Nephron (organoid): ENCODE measurements at regions not wholly inside any gene's neighbourhood (a gene's known extent, or its start where the extent isn't known, plus 50 kb on each side); places are given as distances from the start of the nearest gene placed in this dataset.
"Not testable (repeated sequence)": the region's sequence is repeated elsewhere in the genome, so short reads cannot be mapped to it uniquely, and the experiment has no call there.

Source experiments
- H3K27ac Mint-ChIP-seq, 3 experiments: 2 replicates each; pipeline ENCODE4 v1.8.0; 2020; ENCODE audit warnings: mixed read lengths in 3 of 3, mild to moderate bottlenecking in 2 of 3, moderate library complexity in 1 of 3
- H3K27me3 Mint-ChIP-seq: 2 replicates; pipeline ENCODE4 v1.8.0; 2021; ENCODE audit warnings: low read depth, mild to moderate bottlenecking, moderate library complexity, mixed read lengths
- H3K36me3 Mint-ChIP-seq: 2 replicates; pipeline ENCODE4 v1.8.0; 2020; ENCODE audit warnings: low read depth, mixed read lengths
- H3K4me1 Mint-ChIP-seq: 2 replicates; pipeline ENCODE4 v1.8.0; 2020; ENCODE audit warnings: mixed read lengths
- H3K4me3 Mint-ChIP-seq, 3 experiments: 2 replicates each; pipeline ENCODE4 v1.8.0; 2020; ENCODE audit warnings: mild to moderate bottlenecking in 3 of 3, mixed read lengths in 3 of 3, moderate library complexity in 2 of 3
- H3K9me3 Mint-ChIP-seq: 2 replicates; pipeline ENCODE4 v1.8.0; 2020; ENCODE audit warnings: mixed read lengths
- CTCF ChIP-seq, 3 experiments: fragments of 200-600 bp; sonication (generic); IDR thresholded peaks; one replicate each; pipeline ENCODE4 v1.5.0; 2021; ENCODE audit warnings: antibody characterized with exemption in 3 of 3; ENCODE audit not compliant: unreplicated experiment in 3 of 3

DNA sequence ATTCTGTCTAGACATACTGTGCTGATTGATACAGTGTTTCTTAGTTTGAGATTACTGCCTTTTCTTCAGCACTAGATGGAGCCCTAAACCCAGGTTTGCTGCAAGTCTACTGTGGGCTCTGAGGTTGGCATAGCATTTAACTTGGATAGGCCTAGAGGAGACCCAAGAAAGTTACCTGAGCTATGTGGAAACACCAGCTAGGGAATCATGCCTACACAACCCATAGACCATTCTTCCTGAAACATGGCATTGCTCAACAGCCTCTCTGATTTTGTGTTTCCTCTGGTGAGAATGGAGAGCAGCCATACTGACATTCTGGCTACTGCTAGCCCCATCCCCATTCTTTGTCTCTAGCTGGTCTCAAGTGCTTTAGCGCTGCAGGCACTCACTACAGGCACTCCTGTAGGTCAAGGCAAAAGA, 287.7 kb upstream of the PCDH18 start:
- Mint-ChIP-seq H3K4me3 (no peak overlapping the region), H3K4me1 (no peaks in the 10 kb centered on the region), H3K27ac (no peak overlapping the region), H3K36me3 (no peaks in the 10 kb centered on the region), H3K27me3 (no peaks in the 10 kb centered on the region), H3K9me3 (peaks cover 4% of the 10 kb centered on the region)
- TF ChIP-seq CTCF (IDR thresholded peaks at IDR 0.05; ENCODE audit: unreplicated experiment in 3 of 3) = peak; percentile 45 to 57 (median 49)

GRCh38 chr4:137812258-137812657, 280.0 kb upstream of the PCDH18 start:
- Mint-ChIP-seq H3K4me3 (no peak overlapping the region), H3K27me3 (no peaks in the 10 kb centered on the region), H3K36me3 (no peaks in the 10 kb centered on the region), H3K9me3 (peaks cover 6% of the 10 kb centered on the region), H3K4me1 (no peaks in the 10 kb centered on the region), H3K27ac (no peak overlapping the region)
- no peak for TF ChIP-seq CTCF (IDR thresholded peaks at IDR 0.05; ENCODE audit: unreplicated experiment in 3 of 3)

DNA sequence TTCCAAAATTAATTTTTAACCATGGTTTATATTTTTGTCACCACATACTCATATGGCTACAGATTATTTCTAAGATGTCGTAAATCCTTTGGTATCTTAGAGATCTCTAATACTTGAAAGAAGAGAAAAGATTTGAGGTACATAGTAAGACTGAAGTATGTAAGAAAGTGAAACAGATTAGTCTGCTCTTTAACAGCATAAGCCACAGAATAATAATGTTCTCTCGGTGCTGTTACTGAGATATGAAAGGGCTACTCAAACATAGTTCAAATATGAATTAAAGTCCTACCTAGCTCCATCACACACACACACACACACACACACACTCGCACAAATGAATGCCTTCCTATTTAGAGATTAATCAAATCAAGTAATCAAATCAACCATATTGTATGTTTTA, 274.1 kb upstream of the PCDH18 start:
- TF ChIP-seq CTCF (IDR thresholded peaks at IDR 0.05; ENCODE audit: unreplicated experiment in 3 of 3) = no peak
- Mint-ChIP-seq H3K36me3 (no peaks in the 10 kb centered on the region), H3K4me1 (no peaks in the 10 kb centered on the region), H3K9me3 (peaks cover 4% of the 10 kb centered on the region), H3K27ac (no peak overlapping the region), H3K4me3 (no peak overlapping the region), H3K27me3 (peaks cover 4% of the 10 kb centered on the region)

DNA sequence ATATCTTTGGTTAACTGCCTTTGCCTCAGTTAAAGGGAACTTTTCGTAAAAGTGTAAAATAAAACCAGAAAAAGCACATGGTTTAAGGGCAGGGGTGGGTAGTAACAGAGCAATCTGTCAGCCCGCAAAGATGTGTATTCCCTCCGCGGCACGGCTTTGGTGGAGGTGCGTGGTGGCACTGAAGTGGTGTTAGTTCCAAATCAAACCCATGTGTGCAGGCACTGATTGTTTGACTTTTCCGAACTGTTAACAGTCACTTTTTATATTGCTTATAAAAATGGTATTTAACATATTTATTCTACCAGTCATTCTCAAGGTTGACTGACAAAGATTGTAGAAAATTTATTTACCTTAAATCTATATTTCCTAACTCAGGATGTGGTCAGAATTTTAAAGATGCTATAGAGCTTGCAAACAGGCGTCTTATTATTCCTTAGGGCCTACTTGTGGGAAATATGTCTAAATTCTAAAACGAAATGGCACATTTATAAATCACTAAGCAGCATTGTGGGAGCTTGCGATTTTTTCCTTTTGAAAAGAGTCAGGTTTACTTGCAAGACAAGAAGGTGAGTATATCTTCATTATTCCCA, 272.7 kb upstream of the PCDH18 start:
- H3K4me1 Mint-ChIP-seq = peaks cover 7% of the 10 kb centered on the region
- no peak overlapping the region for H3K27ac Mint-ChIP-seq
- peaks cover 4% of the 10 kb centered on the region for H3K27me3 Mint-ChIP-seq
- TF ChIP-seq CTCF (IDR thresholded peaks at IDR 0.05; ENCODE audit: unreplicated experiment in 3 of 3) = no peak
- no peaks in the 10 kb centered on the region for H3K36me3 Mint-ChIP-seq
- no peak overlapping the region for H3K4me3 Mint-ChIP-seq
- no peaks in the 10 kb centered on the region for H3K9me3 Mint-ChIP-seq

DNA sequence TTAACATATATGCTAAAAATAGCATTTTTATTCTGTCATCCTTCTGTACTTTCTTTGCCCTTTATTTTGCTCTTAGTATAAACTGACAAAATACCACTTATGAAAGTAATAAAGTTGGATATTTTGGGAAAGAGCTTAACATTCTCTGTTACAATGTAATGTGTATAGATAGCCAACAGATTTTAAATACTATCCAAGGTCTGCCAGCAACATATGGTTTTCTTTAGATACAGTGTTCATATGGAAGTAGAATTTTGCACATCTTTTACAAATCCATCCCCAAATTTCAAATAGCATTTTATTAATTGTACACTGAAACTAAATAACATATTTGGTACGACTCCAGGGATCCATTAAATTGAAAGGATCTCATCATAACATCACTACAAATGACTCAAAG, 268.6 kb upstream of the PCDH18 start:
- TF ChIP-seq CTCF (IDR thresholded peaks at IDR 0.05; ENCODE audit: unreplicated experiment in 3 of 3) = no peak
- Mint-ChIP-seq H3K4me3 (no peak overlapping the region), H3K4me1 (peaks cover 7% of the 10 kb centered on the region), H3K27ac (peak overlapping the region in 1 of 3 experiments; percentile 9), H3K9me3 (no peaks in the 10 kb centered on the region), H3K27me3 (peaks cover 4% of the 10 kb centered on the region), H3K36me3 (no peaks in the 10 kb centered on the region)

DNA sequence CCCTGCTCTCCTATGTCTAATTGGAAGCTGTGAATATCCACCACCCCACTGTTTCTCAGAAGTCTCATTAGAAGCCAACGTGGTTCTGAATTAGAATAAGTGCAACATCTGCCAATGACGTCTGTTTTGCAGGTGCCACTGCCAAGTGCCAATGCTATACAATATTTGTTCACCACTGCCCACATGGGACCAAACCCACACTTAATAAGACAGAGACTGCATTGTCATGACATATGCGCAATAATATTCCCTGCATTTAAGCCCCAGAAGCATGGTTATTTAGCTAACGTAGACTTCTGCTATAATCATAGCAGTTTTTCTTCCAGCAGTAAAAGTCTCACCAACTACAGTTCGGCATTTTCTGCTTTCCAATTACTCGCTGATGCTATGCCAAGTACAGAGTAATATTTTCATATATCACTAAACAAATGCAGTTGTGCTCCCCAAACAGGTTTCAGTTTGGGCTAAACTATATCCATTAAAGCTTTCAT, 262.5 kb upstream of the PCDH18 start:
- H3K4me1 Mint-ChIP-seq = peaks cover 9% of the 10 kb centered on the region
- H3K4me3 Mint-ChIP-seq = no peak overlapping the region

GRCh38 chr4:137789263-137789662, 257.0 kb upstream of the PCDH18 start:
- H3K4me3 Mint-ChIP-seq, H3K27me3 Mint-ChIP-seq, H3K9me3 Mint-ChIP-seq, H3K27ac Mint-ChIP-seq, H3K4me1 Mint-ChIP-seq, H3K36me3 Mint-ChIP-seq: not testable (repeated sequence)

More for the DNA sequence above, 262.5 kb upstream of the PCDH18 start:
- no peak for TF ChIP-seq CTCF (IDR thresholded peaks at IDR 0.05; ENCODE audit: unreplicated experiment in 3 of 3)
- Mint-ChIP-seq H3K27ac (peak overlapping the region in 1 of 3 experiments; percentile 31), H3K9me3 (no peaks in the 10 kb centered on the region), H3K27me3 (no peaks in the 10 kb centered on the region), H3K36me3 (no peaks in the 10 kb centered on the region)

- H3K4me1 Mint-ChIP-seq, H3K36me3 Mint-ChIP-seq, H3K27me3 Mint-ChIP-seq, H3K27ac Mint-ChIP-seq, H3K4me3 Mint-ChIP-seq: not testable (repeated sequence)
- H3K9me3 Mint-ChIP-seq = peaks cover 23% of the 10 kb centered on the region
Measured at GRCh38 chr4:137783923-137784322, 251.6 kb upstream of the PCDH18 start.
